ENCODE measurements at regions not wholly inside any gene's neighbourhood (a gene's known extent, or its start where the extent isn't known, plus 50 kb on each side); places are given as distances from the start of the nearest gene placed in this dataset.

- no peak for DNase-seq (ENCODE audit: low read depth)
These were observed 1496.8 kb upstream of the TMEM132C start for GRCh38 chr12:126770188-126770587.

- no peak for DNase-seq (ENCODE audit: low read depth)
These were observed 1494.7 kb upstream of the TMEM132C start for GRCh38 chr12:126772171-126772864.

- no peak for DNase-seq (ENCODE audit: low read depth)
These were observed 1494.0 kb upstream of the TMEM132C start for GRCh38 chr12:126773012-126773411.

GRCh38 chr12:126773491-126773890 is 1493.5 kb upstream of the TMEM132C start:
- DNase-seq (ENCODE audit: low read depth) = no peak

- no peak for DNase-seq (ENCODE audit: low read depth)
These were observed 1490.8 kb upstream of the TMEM132C start for GRCh38 chr12:126776026-126776655.

GRCh38 chr12:126780343-126780742 is 1486.6 kb upstream of the TMEM132C start:
- no peak for DNase-seq (ENCODE audit: low read depth)

GRCh38 chr12:126781593-126781992 is 1485.4 kb upstream of the TMEM132C start:
- no peak for DNase-seq (ENCODE audit: low read depth)

- no peak for DNase-seq (ENCODE audit: low read depth)
These were observed 1484.9 kb upstream of the TMEM132C start for GRCh38 chr12:126782083-126782482.

GRCh38 chr12:126784328-126784921 is 1482.5 kb upstream of the TMEM132C start:
- DNase-seq (ENCODE audit: low read depth) = no peak

GRCh38 chr12:126789963-126790362 is 1477.0 kb upstream of the TMEM132C start:
- DNase-seq (ENCODE audit: low read depth) = no peak

GRCh38 chr12:126791122-126791521 is 1475.8 kb upstream of the TMEM132C start:
- no peak for DNase-seq (ENCODE audit: low read depth)

GRCh38 chr12:126792411-126792810 is 1474.6 kb upstream of the TMEM132C start:
- DNase-seq (ENCODE audit: low read depth) = no peak

- no peak for DNase-seq (ENCODE audit: low read depth)
These were observed 1469.4 kb upstream of the TMEM132C start for GRCh38 chr12:126797525-126797924.

- no peak for DNase-seq (ENCODE audit: low read depth)
These were observed 1468.5 kb upstream of the TMEM132C start for GRCh38 chr12:126798449-126798848.

- no peak for DNase-seq (ENCODE audit: low read depth)
These were observed 1459.6 kb upstream of the TMEM132C start for GRCh38 chr12:126807312-126807865.

GRCh38 chr12:126811391-126811790 is 1455.6 kb upstream of the TMEM132C start:
- no peak for DNase-seq (ENCODE audit: low read depth)

- DNase-seq (ENCODE audit: low read depth) = no peak
These were observed 1447.4 kb upstream of the TMEM132C start for GRCh38 chr12:126819554-126819953.

- DNase-seq (ENCODE audit: low read depth) = no peak
These were observed 1435.9 kb upstream of the TMEM132C start for GRCh38 chr12:126830778-126831680.

GRCh38 chr12:126837697-126838096 is 1429.3 kb upstream of the TMEM132C start:
- no peak for DNase-seq (ENCODE audit: low read depth)

- DNase-seq (ENCODE audit: low read depth) = no peak
These were observed 1422.9 kb upstream of the TMEM132C start for GRCh38 chr12:126843915-126844669.

- no peak for DNase-seq (ENCODE audit: low read depth)
These were observed 1419.9 kb upstream of the TMEM132C start for GRCh38 chr12:126847005-126847629.

Data from activated T-cell treated with anti-CD3 and anti-CD28 coated beads for 1 hour (primary cell).